ENCODE measurements at regions not wholly inside any gene's neighbourhood (a gene's known extent, or its start where the extent isn't known, plus 50 kb on each side); places are given as distances from the start of the nearest gene placed in this dataset.

DNA sequence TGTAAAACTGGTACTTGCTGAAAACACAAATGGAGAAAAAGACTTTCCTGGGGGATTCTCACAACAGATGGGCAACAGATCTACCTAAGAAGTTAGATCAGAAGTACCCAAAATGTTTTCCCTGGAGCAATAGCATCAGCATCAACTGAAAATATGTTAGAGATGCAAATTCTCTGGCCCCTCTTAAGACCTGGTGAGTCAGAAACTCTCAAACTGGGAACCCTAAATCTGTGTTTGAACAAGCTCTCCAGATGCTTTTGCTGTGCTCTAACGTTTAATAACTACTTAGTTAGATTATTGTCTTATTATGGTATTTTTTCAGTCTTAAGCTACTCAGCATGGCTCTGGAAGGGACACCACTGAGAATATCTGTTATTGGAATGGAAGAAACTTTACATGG lies 55.2 kb upstream of the TRPC3 start:
- TF ChIP-seq POLR2AphosphoS5 (IDR thresholded peaks at IDR 0.05) (no peak), POLR2A (IDR thresholded peaks at IDR 0.05) (no peak)
- TF ChIP-seq, protein P1, sequence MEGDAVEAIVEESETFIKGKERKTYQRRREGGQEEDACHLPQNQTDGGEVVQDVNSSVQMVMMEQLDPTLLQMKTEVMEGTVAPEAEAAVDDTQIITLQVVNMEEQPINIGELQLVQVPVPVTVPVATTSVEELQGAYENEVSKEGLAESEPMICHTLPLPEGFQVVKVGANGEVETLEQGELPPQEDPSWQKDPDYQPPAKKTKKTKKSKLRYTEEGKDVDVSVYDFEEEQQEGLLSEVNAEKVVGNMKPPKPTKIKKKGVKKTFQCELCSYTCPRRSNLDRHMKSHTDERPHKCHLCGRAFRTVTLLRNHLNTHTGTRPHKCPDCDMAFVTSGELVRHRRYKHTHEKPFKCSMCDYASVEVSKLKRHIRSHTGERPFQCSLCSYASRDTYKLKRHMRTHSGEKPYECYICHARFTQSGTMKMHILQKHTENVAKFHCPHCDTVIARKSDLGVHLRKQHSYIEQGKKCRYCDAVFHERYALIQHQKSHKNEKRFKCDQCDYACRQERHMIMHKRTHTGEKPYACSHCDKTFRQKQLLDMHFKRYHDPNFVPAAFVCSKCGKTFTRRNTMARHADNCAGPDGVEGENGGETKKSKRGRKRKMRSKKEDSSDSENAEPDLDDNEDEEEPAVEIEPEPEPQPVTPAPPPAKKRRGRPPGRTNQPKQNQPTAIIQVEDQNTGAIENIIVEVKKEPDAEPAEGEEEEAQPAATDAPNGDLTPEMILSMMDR (IDR thresholded peaks at IDR 0.05 in 8 of 11, conservative IDR thresholded peaks at IDR 0.05 in 3 of 11) = no peak

Measured in spleen (tissue), 7 donors.